Nephron progenitor cell (in vitro differentiated cells): ENCODE measurements at regions not wholly inside any gene's neighbourhood (a gene's known extent, or its start where the extent isn't known, plus 50 kb on each side); places are given as distances from the start of the nearest gene placed in this dataset.

Source experiments
- DNase-seq: peaks from one replicate; pipeline ENCODE4 v3.0.0; 2021
- H3K27ac Mint-ChIP-seq: 2 replicates; pipeline ENCODE4 v1.8.0; 2021; ENCODE audit warnings: mild to moderate bottlenecking, moderate library complexity, mixed read lengths
- H3K27me3 Mint-ChIP-seq: 2 replicates; pipeline ENCODE4 v1.8.0; 2021; ENCODE audit warnings: mild to moderate bottlenecking, low read depth, mixed read lengths; ENCODE audit not compliant: poor library complexity
- H3K36me3 Mint-ChIP-seq: 2 replicates; pipeline ENCODE4 v1.8.0; 2021; ENCODE audit warnings: low read depth, mixed read lengths
- H3K4me1 Mint-ChIP-seq: 2 replicates; pipeline ENCODE4 v1.8.0; 2021; ENCODE audit warnings: mixed read lengths
- H3K4me3 Mint-ChIP-seq: 2 replicates; pipeline ENCODE4 v1.8.0; 2021; ENCODE audit warnings: mild to moderate bottlenecking, moderate library complexity, mixed read lengths
- H3K9me3 Mint-ChIP-seq: 2 replicates; pipeline ENCODE4 v1.8.0; 2021; ENCODE audit warnings: mild to moderate bottlenecking, moderate library complexity, mixed read lengths
- CTCF ChIP-seq: fragments of 200-600 bp; sonication (generic); IDR thresholded peaks from 2 replicates; pipeline ENCODE4 v1.5.0; 2021; ENCODE audit warnings: antibody characterized with exemption

GRCh38 chr15:61282661-61283060 is 53.6 kb upstream of the RORA start:
- Mint-ChIP-seq H3K4me3 (no peak overlapping the region), H3K27me3 (peaks cover 23% of the 10 kb centered on the region), H3K36me3 (no peaks in the 10 kb centered on the region), H3K27ac (no peak overlapping the region), H3K4me1 (no peaks in the 10 kb centered on the region), H3K9me3 (peaks cover 17% of the 10 kb centered on the region)
- DNase-seq = no peak
- no peak for TF ChIP-seq CTCF

GRCh38 chr15:61281328-61281727 is 52.2 kb upstream of the RORA start:
- TF ChIP-seq CTCF = no peak
- H3K4me1 Mint-ChIP-seq = no peaks in the 10 kb centered on the region
- peaks cover 9% of the 10 kb centered on the region for H3K9me3 Mint-ChIP-seq
- H3K27me3 Mint-ChIP-seq = peaks cover 29% of the 10 kb centered on the region
- no peak overlapping the region for H3K27ac Mint-ChIP-seq
- no peak for DNase-seq
- no peaks in the 10 kb centered on the region for H3K36me3 Mint-ChIP-seq
- H3K4me3 Mint-ChIP-seq = no peak overlapping the region
